IMR-90 (cell line): ENCODE measurements at regions not wholly inside any gene's neighbourhood (a gene's known extent, or its start where the extent isn't known, plus 50 kb on each side); places are given as distances from the start of the nearest gene placed in this dataset.

Experiments used
- ATAC-seq: fragments of 200-7000 bp; cut with Tn5 transposase; 2 replicates; pipeline ENCODE4 v1.9.1; 2020; ENCODE audit warnings: low read depth, mild to moderate bottlenecking, moderate library complexity
- BruUV-seq: library from RNA; stranded (reverse); fragments of 400-500 nt; replicated peaks from 2 replicates; lab custom pipeline; 2021; lab: Mats Ljungman, UMichigan
- CTCF ChIA-PET: fragments of 300-600 bp; formaldehyde crosslinking; extraction: SDS; loops from one replicate; lab custom pipeline; 2021; ENCODE audit warnings: antibody characterized with exemption; lab: Yijun Ruan, JAX
- POLR2A ChIA-PET: fragments of 300-600 bp; sonication (Branson Sonifier 250); formaldehyde crosslinking; loops from one replicate; lab custom pipeline; 2022; ENCODE audit warnings: antibody characterized with exemption; ENCODE audit not compliant: unreplicated experiment; lab: Charles Lee
- DNase-seq: peaks from one replicate; pipeline ENCODE4 v3.0.0; 2013
- H2AFZ ChIP-seq: replicated peaks from 2 replicates; pipeline ENCODE3; 2013; ENCODE audit warnings: low read length, mild to moderate bottlenecking; ENCODE audit not compliant: poor library complexity
- H2AK5ac ChIP-seq: 2 replicates; pipeline ENCODE4 v1.6.1; 2013; ENCODE audit warnings: low read depth, low read length, inconsistent platforms
- H2AK9ac ChIP-seq: replicated peaks from 2 replicates; pipeline ENCODE3; 2013; ENCODE audit warnings: mild to moderate bottlenecking, low read depth, low read length, moderate library complexity; ENCODE audit not compliant: poor library complexity
- H2BK120ac ChIP-seq: 2 replicates; pipeline ENCODE4 v1.6.1; 2013; ENCODE audit warnings: low read depth, low read length, inconsistent platforms
- H2BK15ac ChIP-seq: 3 replicates; pipeline ENCODE4 v1.6.1; 2013; ENCODE audit warnings: low read depth, low read length, inconsistent platforms
- H2BK20ac ChIP-seq: 2 replicates; pipeline ENCODE4 v1.6.1; 2013; ENCODE audit warnings: low read depth, mild to moderate bottlenecking, inconsistent platforms, low read length, moderate library complexity
- H2BK5ac ChIP-seq: 2 replicates; pipeline ENCODE4 v1.6.1; 2013; ENCODE audit warnings: mild to moderate bottlenecking, low read depth, low read length, inconsistent platforms; ENCODE audit not compliant: poor library complexity, severe bottlenecking
- H3K14ac ChIP-seq: replicated peaks from 2 replicates; pipeline ENCODE4 v1.6.1; 2013; ENCODE audit warnings: low read depth, low read length, inconsistent platforms
- H3K18ac ChIP-seq: 2 replicates; pipeline ENCODE4 v1.6.1; 2013; ENCODE audit warnings: low read depth, low read length, control low read depth
- H3K23ac ChIP-seq: 2 replicates; pipeline ENCODE4 v1.6.1; 2013; ENCODE audit warnings: low read depth, low read length, inconsistent platforms
- H3K27ac ChIP-seq: 2 replicates; pipeline ENCODE4 v1.5.1; 2013; ENCODE audit warnings: mild to moderate bottlenecking, control low read depth, low read length; ENCODE audit not compliant: insufficient read depth
- H3K27me3 ChIP-seq: 2 replicates; pipeline ENCODE4 v1.6.1; 2013; ENCODE audit warnings: low read length; ENCODE audit not compliant: control insufficient read depth, insufficient read depth
- H3K36me3 ChIP-seq: 2 replicates; pipeline ENCODE4 v1.6.1; 2013; ENCODE audit warnings: low read length, mixed read lengths; ENCODE audit not compliant: control insufficient read depth, insufficient read depth
- H3K4ac ChIP-seq: 2 replicates; pipeline ENCODE4 v1.6.1; 2013; ENCODE audit warnings: low read depth, low read length, inconsistent platforms
- H3K4me1 ChIP-seq: 2 replicates; pipeline ENCODE4 v1.6.1; 2013; ENCODE audit warnings: low read length, mixed read lengths; ENCODE audit not compliant: control insufficient read depth, insufficient read depth
- H3K4me2 ChIP-seq: 2 replicates; pipeline ENCODE4 v1.6.1; 2013; ENCODE audit warnings: low read depth, mild to moderate bottlenecking, control low read depth, low read length, moderate library complexity
- H3K4me3 ChIP-seq: 2 replicates; pipeline ENCODE4 v1.5.1; 2013; ENCODE audit warnings: low read depth, mild to moderate bottlenecking, control low read depth, low read length, moderate library complexity; ENCODE audit not compliant: insufficient read depth
- H3K56ac ChIP-seq: 2 replicates; pipeline ENCODE4 v1.6.1; 2013; ENCODE audit warnings: low read length, inconsistent platforms; ENCODE audit not compliant: insufficient read depth; ENCODE audit errors: extremely low read depth
- H3K79me1 ChIP-seq, 2 experiments: 2 replicates each; pipeline ENCODE4 v1.6.1; 2013; ENCODE audit warnings: low read length in 2 of 2, inconsistent platforms in 1 of 2, low read depth in 1 of 2
- H3K9ac ChIP-seq: 2 replicates; pipeline ENCODE4 v1.6.1; 2013; ENCODE audit warnings: low read depth, low read length, control low read depth
- H3K9me1 ChIP-seq: 2 replicates; pipeline ENCODE4 v1.6.1; 2013; ENCODE audit warnings: low read length, inconsistent platforms; ENCODE audit not compliant: insufficient read depth
- H3K9me3 ChIP-seq: 2 replicates; pipeline ENCODE4 v1.6.1; 2013; ENCODE audit warnings: low read length; ENCODE audit not compliant: control insufficient read depth, insufficient read depth
- H4K20me1 ChIP-seq: 2 replicates; pipeline ENCODE4 v1.6.1; 2013; ENCODE audit warnings: low read length, inconsistent platforms; ENCODE audit not compliant: insufficient read depth
- H4K5ac ChIP-seq: 2 replicates; pipeline ENCODE4 v1.6.1; 2013; ENCODE audit warnings: mild to moderate bottlenecking, low read depth, low read length, control low read depth
- H4K8ac ChIP-seq, 2 experiments: 2 replicates each; pipeline ENCODE4 v1.6.1; 2013; ENCODE audit warnings: low read depth in 2 of 2, low read length in 2 of 2, control low read depth in 1 of 2, inconsistent platforms in 1 of 2
- H4K91ac ChIP-seq: 2 replicates; pipeline ENCODE4 v1.6.1; 2013; ENCODE audit warnings: low read depth, low read length, inconsistent platforms; ENCODE audit not compliant: insufficient read depth
- BHLHE40 ChIP-seq: fragments of 150-350 bp; IDR thresholded peaks from 2 replicates; pipeline ENCODE4 v1.6.1; 2016; ENCODE audit warnings: mild to moderate bottlenecking, low read depth, low read length
- CEBPB ChIP-seq: IDR thresholded peaks from 2 replicates; pipeline ENCODE4 v1.6.1; 2012; ENCODE audit warnings: low read depth, low read length, improper control_type of control experiment
- CHD1 ChIP-seq: IDR thresholded peaks from 2 replicates; pipeline ENCODE4 v1.6.1; 2012; ENCODE audit warnings: low read depth, low read length, improper control_type of control experiment
- FOS ChIP-seq: fragments of 150-350 bp; IDR thresholded peaks from 2 replicates; pipeline ENCODE4 v1.6.1; 2016; ENCODE audit warnings: low read depth, low read length
- MXI1 ChIP-seq: IDR thresholded peaks from 2 replicates; pipeline ENCODE4 v1.6.1; 2012; ENCODE audit warnings: low read depth, mild to moderate bottlenecking, low read length, moderate library complexity, borderline replicate concordance
- NFE2L2 ChIP-seq: fragments of 150-350 bp; IDR thresholded peaks from 2 replicates; pipeline ENCODE4 v1.6.1; 2016; ENCODE audit warnings: low read depth, mild to moderate bottlenecking, low read length
- POLR2A ChIP-seq: IDR thresholded peaks from 2 replicates; pipeline ENCODE4 v1.6.1; 2012; ENCODE audit warnings: mild to moderate bottlenecking, low read depth, low read length
- RCOR1 ChIP-seq: IDR thresholded peaks from 2 replicates; pipeline ENCODE4 v1.6.1; 2012; ENCODE audit warnings: mild to moderate bottlenecking, low read length, improper control_type of control experiment; ENCODE audit not compliant: insufficient replicate concordance
- RFX5 ChIP-seq: IDR thresholded peaks from 2 replicates; pipeline ENCODE4 v1.8.0; 2012; ENCODE audit warnings: low read depth, mild to moderate bottlenecking, low read length, moderate library complexity
- SMC3 ChIP-seq: fragments of 150-350 bp; IDR thresholded peaks from 2 replicates; pipeline ENCODE4 v1.6.1; 2016; ENCODE audit warnings: low read depth, mild to moderate bottlenecking, antibody characterized with exemption, low read length, moderate library complexity
- WGBS, 2 experiments: methylation state at CpG; one replicate each; pipeline versions ENCODE4 v1.1.5 to v1.1.7; 2013; ENCODE audit warnings: missing lambda C conversion rate in 2 of 2; ENCODE audit not compliant: insufficient read length in 1 of 2; ENCODE audit errors: extremely low coverage in 2 of 2; 5-methylcytosine and 5-hydroxymethylcytosine counted together
- dilution Hi-C: fragments of 300-500 bp; cut with HindIII; formaldehyde crosslinking; loops from one replicate; pipeline ENCODE4 v1.14.3; 2018; ENCODE audit warnings: low sequenced_read_pairs; ENCODE audit not compliant: unreplicated experiment
- in situ Hi-C: fragments of 300-500 bp; cut with MboI; formaldehyde crosslinking; loops from 3 replicates; pipeline ENCODE4 v1.14.3; 2019; ENCODE audit warnings: low sequenced_read_pairs, inconsistent platforms, mixed read lengths
- intact Hi-C: fragments of 100-400 bp; cut with micrococcal nuclease; formaldehyde crosslinking; loops from 2 replicates; pipeline ENCODE4 v1.10.0; 2022
- TF ChIP-seq, protein P1 (sequence below): fragments of 150-350 bp; IDR thresholded peaks from 2 replicates; pipeline ENCODE4 v1.6.1; 2017; ENCODE audit warnings: mild to moderate bottlenecking, antibody characterized with exemption, low read length, low read depth
- TF ChIP-seq, protein P2 (sequence below): conservative IDR thresholded peaks from 2 replicates; pipeline ENCODE4 v1.5.1; 2012; ENCODE audit warnings: mild to moderate bottlenecking, low read depth, low read length, improper control_type of control experiment
- TF ChIP-seq, protein P3 (sequence below): fragments of 150-350 bp; IDR thresholded peaks from 2 replicates; pipeline ENCODE4 v1.6.1; 2016; ENCODE audit warnings: low read depth, mild to moderate bottlenecking, low read length, moderate library complexity, borderline replicate concordance

DNA sequence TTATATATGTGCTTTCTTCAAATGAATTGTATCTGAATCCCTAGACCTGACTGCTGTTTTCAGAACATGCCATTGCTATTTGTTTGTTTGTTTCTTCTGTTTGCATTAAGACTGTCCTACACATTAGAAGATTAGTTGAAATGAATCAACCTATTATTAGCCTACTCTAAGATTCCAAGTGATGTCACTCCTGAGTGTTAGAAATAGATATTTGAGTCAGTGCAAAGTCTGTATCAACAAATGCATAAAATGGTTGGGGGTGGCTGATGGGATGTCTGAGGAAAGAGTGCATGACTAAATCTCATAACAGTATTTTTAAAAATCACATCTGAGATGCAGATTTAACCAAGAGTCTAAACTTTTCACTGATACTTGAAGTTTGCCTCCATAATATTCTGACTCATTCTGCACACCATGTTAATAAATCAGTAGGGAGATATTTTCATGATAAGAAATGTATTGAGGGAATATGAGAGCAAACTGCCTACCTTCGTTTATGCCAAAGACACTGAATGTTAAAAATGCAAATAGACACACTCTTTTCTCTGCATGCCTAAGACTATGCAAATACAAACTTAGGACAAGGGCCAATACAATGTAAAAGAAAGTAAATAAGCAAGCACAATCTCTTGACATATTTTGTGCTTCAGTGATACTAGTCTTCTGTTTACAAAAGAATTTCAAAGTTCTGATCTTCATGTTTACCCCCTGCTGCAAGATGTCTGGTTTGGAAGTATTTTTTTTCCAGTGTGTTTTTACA, 253.3 kb downstream of the LIG4 start:
- no peak for ATAC-seq
- Histone ChIP-seq H3K4me3 (no peak overlapping the region), H3K27ac (no peak overlapping the region), H3K18ac (no peak overlapping the region), H2BK15ac (no peak overlapping the region), H3K23ac (no peak overlapping the region), H4K91ac (no peak overlapping the region), H3K4me1 (no peaks in the 10 kb centered on the region), H3K36me3 (no peaks in the 10 kb centered on the region), H3K9me1 (no peaks in the 10 kb centered on the region), H3K9ac (no peak overlapping the region), H4K5ac (no peak overlapping the region), H2AFZ (no peak overlapping the region), H3K27me3 (peaks cover 4% of the 10 kb centered on the region; the same call in 1 of the 2 replicates), H2BK5ac (no peak overlapping the region), H3K9me3 (no peaks in the 10 kb centered on the region), H2BK120ac (no peak overlapping the region), H4K8ac (no peak overlapping the region), H3K4ac (no peak overlapping the region), H3K56ac (no peak overlapping the region), H2BK20ac (no peak overlapping the region), H3K14ac (no peak overlapping the region), H3K79me1 (no peaks in the 10 kb centered on the region), H3K4me2 (no peak overlapping the region), H2AK9ac (no peak overlapping the region), H2AK5ac (no peak overlapping the region), H4K20me1 (no peaks in the 10 kb centered on the region)
- TF ChIP-seq BHLHE40 (no peak), CHD1 (no peak), FOS (no peak), MXI1 (no peak), RCOR1 (no peak), POLR2A (no peak), RFX5 (no peak), SMC3 (no peak), NFE2L2 (no peak), CEBPB (no peak)
- TF ChIP-seq, protein P1, sequence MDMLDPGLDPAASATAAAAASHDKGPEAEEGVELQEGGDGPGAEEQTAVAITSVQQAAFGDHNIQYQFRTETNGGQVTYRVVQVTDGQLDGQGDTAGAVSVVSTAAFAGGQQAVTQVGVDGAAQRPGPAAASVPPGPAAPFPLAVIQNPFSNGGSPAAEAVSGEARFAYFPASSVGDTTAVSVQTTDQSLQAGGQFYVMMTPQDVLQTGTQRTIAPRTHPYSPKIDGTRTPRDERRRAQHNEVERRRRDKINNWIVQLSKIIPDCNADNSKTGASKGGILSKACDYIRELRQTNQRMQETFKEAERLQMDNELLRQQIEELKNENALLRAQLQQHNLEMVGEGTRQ, result no peak
- TF ChIP-seq, protein P2, sequence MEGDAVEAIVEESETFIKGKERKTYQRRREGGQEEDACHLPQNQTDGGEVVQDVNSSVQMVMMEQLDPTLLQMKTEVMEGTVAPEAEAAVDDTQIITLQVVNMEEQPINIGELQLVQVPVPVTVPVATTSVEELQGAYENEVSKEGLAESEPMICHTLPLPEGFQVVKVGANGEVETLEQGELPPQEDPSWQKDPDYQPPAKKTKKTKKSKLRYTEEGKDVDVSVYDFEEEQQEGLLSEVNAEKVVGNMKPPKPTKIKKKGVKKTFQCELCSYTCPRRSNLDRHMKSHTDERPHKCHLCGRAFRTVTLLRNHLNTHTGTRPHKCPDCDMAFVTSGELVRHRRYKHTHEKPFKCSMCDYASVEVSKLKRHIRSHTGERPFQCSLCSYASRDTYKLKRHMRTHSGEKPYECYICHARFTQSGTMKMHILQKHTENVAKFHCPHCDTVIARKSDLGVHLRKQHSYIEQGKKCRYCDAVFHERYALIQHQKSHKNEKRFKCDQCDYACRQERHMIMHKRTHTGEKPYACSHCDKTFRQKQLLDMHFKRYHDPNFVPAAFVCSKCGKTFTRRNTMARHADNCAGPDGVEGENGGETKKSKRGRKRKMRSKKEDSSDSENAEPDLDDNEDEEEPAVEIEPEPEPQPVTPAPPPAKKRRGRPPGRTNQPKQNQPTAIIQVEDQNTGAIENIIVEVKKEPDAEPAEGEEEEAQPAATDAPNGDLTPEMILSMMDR, result no peak
- TF ChIP-seq, protein P3, sequence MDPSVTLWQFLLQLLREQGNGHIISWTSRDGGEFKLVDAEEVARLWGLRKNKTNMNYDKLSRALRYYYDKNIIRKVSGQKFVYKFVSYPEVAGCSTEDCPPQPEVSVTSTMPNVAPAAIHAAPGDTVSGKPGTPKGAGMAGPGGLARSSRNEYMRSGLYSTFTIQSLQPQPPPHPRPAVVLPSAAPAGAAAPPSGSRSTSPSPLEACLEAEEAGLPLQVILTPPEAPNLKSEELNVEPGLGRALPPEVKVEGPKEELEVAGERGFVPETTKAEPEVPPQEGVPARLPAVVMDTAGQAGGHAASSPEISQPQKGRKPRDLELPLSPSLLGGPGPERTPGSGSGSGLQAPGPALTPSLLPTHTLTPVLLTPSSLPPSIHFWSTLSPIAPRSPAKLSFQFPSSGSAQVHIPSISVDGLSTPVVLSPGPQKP, result no peak
- no peak for DNase-seq
- ChIA-PET CTCF (no interaction called here), POLR2A (no interaction called here)
- in situ Hi-C loops, result no loop called here
- no TSS peak for BruUV-seq
- dilution Hi-C loops, result no loop called here
- intact Hi-C loops, result no loop called here
- no CpG with 5 or more reads among the region's 1 CpG for WGBS, 2 experiments
